ENCODE measurements at regions not wholly inside any gene's neighbourhood (a gene's known extent, or its start where the extent isn't known, plus 50 kb on each side); places are given as distances from the start of the nearest gene placed in this dataset.

DNA sequence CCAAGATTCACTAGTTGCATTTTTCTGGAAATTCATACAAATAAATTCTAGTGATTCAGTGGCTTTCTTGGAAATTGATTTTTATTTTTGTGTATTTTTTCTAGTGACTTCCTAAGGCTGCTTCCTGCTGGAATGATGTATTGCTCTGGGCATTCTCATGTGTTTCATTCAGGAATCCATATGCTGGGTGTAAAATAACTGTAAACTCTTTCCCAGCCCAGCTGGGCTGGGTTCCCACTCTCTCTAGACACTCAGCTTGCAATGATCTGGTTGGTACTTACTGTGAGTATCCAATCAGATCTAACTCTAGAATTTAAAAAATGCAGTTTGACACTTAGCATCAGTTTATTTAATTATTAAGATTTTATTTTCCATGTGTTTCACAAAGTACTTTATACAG, 882.2 kb downstream of the STIM2 start:
- Histone ChIP-seq H3K36me3 (ENCODE audit: control insufficient read depth in 3 of 3, insufficient read depth in 3 of 3, low read length in 3 of 3) (no peaks in the 10 kb centered on the region), H3K9ac (ENCODE audit: low read depth in 1 of 3, low read length in 3 of 3) (no peak overlapping the region), H3K4me1 (ENCODE audit: control insufficient read depth in 3 of 3, insufficient read depth in 3 of 3, low read length in 3 of 3) (no peaks in the 10 kb centered on the region), H3K9me3 (ENCODE audit: control insufficient read depth in 3 of 3, low read length in 3 of 3) (no peaks in the 10 kb centered on the region), H3K27me3 (ENCODE audit: control insufficient read depth in 3 of 3, insufficient read depth in 3 of 3, low read length in 3 of 3) (no peaks in the 10 kb centered on the region), H3K27ac (ENCODE audit: low read depth, low read length) (no peak overlapping the region), H3K4me3 (ENCODE audit: low read length in 3 of 3) (no peak overlapping the region)

DNA sequence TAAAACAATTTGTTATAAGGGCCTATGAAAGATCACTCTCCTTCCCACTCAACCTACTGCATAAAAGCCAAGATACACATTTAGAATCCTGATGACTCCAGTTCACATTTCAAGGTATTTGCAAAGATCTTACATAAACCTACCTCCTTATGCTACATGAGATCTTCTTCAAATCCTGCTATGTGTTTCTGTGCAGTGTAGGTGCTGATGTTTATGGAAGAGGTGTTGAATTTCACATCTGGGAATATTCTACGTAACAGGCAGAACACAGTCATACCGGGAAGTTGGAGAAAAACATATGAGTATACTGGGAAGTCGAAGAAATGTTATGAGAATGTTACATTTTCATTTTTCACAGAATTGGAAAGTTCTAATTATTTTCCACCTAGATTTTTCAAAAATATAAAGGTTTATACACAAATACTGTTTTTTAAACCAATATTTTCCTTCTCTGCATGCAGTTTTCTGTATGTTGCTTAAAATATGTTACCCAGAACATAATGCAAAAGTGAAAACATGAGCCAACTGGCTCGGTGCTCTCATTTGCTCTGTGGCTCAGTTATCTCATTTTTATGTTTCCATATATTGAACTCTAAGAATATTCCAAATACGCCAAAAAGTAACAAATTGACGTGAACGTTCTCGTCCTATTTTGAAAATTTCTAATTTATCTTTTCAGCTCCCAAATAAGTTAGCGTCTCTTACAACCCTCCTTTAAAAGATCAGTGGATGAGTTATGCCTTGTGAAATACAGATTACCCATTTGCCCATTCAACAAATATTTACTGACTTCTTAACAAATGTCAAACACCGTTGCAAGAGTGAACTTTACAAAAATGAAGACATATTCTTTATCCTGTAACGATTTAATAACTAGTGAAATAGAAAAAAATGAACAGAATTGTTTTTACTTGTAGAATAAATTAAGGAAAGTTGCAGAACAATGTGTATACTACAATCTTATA, 899.3 kb downstream of the STIM2 start:
- no peaks in the 10 kb centered on the region for H3K36me3 ChIP-seq (ENCODE audit: control insufficient read depth in 3 of 3, insufficient read depth in 3 of 3, low read length in 3 of 3)
- no peak overlapping the region for H3K27ac ChIP-seq (ENCODE audit: low read depth, low read length)

DNA sequence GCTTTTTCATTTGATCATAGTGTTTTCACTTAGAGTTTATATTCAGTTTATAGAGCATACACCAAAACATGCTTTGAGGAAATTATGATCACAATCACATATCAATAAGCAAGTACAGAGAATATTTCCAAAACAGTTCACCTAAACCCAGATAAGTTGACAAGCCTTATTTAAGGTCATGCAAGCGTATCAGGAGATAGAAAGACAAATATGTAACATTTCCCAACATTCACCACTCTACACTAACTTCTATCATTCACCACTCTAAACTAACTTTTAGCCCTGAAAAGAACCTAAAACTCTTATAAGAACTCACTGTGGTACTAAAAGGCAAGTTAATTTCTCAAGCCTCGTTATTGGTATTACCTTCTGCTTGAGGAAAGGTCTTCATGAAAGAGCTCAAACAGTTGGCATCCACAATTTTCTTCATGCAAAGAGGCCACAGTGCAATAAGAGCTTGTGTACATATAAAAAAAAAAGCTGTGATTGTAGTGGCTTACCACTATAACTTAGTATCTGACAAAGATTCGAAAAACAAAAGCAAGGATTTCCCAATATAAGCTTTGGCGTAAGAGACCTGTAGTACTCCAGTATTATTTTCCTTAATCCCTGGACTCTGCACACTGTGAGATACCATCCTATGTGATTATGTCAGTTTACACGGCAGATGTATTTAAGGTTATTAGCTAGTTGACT, 903.3 kb downstream of the STIM2 start:
- Histone ChIP-seq H3K36me3 (ENCODE audit: control insufficient read depth in 3 of 3, insufficient read depth in 3 of 3, low read length in 3 of 3) (no peaks in the 10 kb centered on the region), H3K27ac (ENCODE audit: low read depth, low read length) (no peak overlapping the region), H3K27me3 (ENCODE audit: control insufficient read depth in 3 of 3, insufficient read depth in 3 of 3, low read length in 3 of 3) (no peaks in the 10 kb centered on the region), H3K4me1 (ENCODE audit: control insufficient read depth in 3 of 3, insufficient read depth in 3 of 3, low read length in 3 of 3) (no peaks in the 10 kb centered on the region), H3K9me3 (ENCODE audit: control insufficient read depth in 3 of 3, low read length in 3 of 3) (no peaks in the 10 kb centered on the region), H3K9ac (ENCODE audit: low read depth in 1 of 3, low read length in 3 of 3) (no peak overlapping the region), H3K4me3 (ENCODE audit: low read length in 3 of 3) (no peak overlapping the region)

More for the DNA sequence above, 899.3 kb downstream of the STIM2 start:
- no peaks in the 10 kb centered on the region for H3K27me3 ChIP-seq (ENCODE audit: control insufficient read depth in 3 of 3, insufficient read depth in 3 of 3, low read length in 3 of 3)
- H3K9ac ChIP-seq (ENCODE audit: low read depth in 1 of 3, low read length in 3 of 3) = no peak overlapping the region
- H3K4me1 ChIP-seq (ENCODE audit: control insufficient read depth in 3 of 3, insufficient read depth in 3 of 3, low read length in 3 of 3) = no peaks in the 10 kb centered on the region
- H3K9me3 ChIP-seq (ENCODE audit: control insufficient read depth in 3 of 3, low read length in 3 of 3) = no peaks in the 10 kb centered on the region
- H3K4me3 ChIP-seq (ENCODE audit: low read length in 3 of 3) = no peak overlapping the region

DNA sequence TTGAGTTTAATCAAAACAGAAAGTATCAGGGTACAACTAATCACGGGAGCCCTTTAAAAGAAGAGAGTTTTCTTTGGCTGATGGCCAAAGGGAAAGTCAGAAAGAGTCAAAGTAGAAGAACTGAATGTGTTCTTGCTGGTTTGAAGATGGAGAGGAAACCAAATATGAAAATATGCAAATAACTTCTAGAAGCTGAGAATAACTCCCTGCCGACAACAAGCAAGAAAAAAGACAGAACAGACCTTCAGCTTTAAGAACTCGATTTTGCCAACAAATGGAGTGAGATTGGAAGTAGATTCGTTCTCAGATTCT, 903.8 kb downstream of the STIM2 start:
- H3K9ac ChIP-seq (ENCODE audit: low read depth in 1 of 3, low read length in 3 of 3) = no peak overlapping the region
- H3K4me3 ChIP-seq (ENCODE audit: low read length in 3 of 3) = no peak overlapping the region
- H3K27ac ChIP-seq (ENCODE audit: low read depth, low read length) = no peak overlapping the region
- H3K9me3 ChIP-seq (ENCODE audit: control insufficient read depth in 3 of 3, low read length in 3 of 3) = no peaks in the 10 kb centered on the region
- no peaks in the 10 kb centered on the region for H3K4me1 ChIP-seq (ENCODE audit: control insufficient read depth in 3 of 3, insufficient read depth in 3 of 3, low read length in 3 of 3)
- H3K36me3 ChIP-seq (ENCODE audit: control insufficient read depth in 3 of 3, insufficient read depth in 3 of 3, low read length in 3 of 3) = no peaks in the 10 kb centered on the region
- no peaks in the 10 kb centered on the region for H3K27me3 ChIP-seq (ENCODE audit: control insufficient read depth in 3 of 3, insufficient read depth in 3 of 3, low read length in 3 of 3)

DNA sequence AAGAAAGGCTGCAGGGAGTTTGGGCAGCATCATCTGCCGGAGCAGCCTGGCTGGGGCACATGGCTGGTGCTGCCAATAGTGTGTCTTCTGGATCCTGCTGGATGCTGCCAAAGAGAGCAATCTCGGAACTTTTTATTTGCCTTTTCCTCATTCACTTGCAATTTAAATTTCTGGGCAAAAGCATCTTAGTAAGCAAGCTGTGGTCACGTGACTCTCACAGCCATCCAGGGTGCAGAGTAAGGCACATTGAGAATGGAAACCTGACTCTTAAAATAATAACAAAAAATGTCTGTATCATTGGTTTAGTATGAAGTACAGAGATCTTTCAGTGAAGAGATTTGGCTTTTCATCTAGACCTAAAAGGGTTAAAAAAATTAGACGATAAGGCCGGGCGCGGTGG, 910.3 kb downstream of the STIM2 start:
- no peak overlapping the region for H3K4me3 ChIP-seq (ENCODE audit: low read length in 3 of 3)
- H3K27ac ChIP-seq (ENCODE audit: low read depth, low read length) = no peak overlapping the region
- no peaks in the 10 kb centered on the region for H3K27me3 ChIP-seq (ENCODE audit: control insufficient read depth in 3 of 3, insufficient read depth in 3 of 3, low read length in 3 of 3)
- H3K36me3 ChIP-seq (ENCODE audit: control insufficient read depth in 3 of 3, insufficient read depth in 3 of 3, low read length in 3 of 3) = no peaks in the 10 kb centered on the region
- no peaks in the 10 kb centered on the region for H3K4me1 ChIP-seq (ENCODE audit: control insufficient read depth in 3 of 3, insufficient read depth in 3 of 3, low read length in 3 of 3)
- H3K9ac ChIP-seq (ENCODE audit: low read depth in 1 of 3, low read length in 3 of 3) = no peak overlapping the region
- H3K9me3 ChIP-seq (ENCODE audit: control insufficient read depth in 3 of 3, low read length in 3 of 3) = no peaks in the 10 kb centered on the region

DNA sequence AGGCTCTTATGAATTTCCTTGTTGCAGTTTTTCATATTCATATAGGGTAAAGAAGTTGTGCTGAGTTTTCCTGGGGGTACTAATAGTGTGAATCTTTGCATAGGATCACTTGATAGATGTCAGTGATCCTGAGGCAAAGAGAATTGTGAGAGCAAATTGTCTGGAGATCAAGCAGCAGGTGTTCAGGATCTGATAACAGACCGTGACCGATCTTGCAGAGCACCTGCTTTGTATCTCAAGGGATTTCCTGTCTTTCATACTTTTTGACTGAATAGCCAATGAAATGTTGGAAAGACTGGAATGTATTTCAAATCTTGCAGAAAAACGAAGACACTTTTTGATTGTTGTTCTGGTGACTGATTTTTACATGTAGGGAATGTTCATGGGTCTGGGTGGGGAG, 914.5 kb downstream of the STIM2 start:
- Histone ChIP-seq H3K27ac (ENCODE audit: low read depth, low read length) (no peak overlapping the region), H3K36me3 (ENCODE audit: control insufficient read depth in 3 of 3, insufficient read depth in 3 of 3, low read length in 3 of 3) (no peaks in the 10 kb centered on the region), H3K9me3 (ENCODE audit: control insufficient read depth in 3 of 3, low read length in 3 of 3) (no peaks in the 10 kb centered on the region), H3K9ac (ENCODE audit: low read depth in 1 of 3, low read length in 3 of 3) (no peak overlapping the region), H3K4me3 (ENCODE audit: low read length in 3 of 3) (no peak overlapping the region), H3K4me1 (ENCODE audit: control insufficient read depth in 3 of 3, insufficient read depth in 3 of 3, low read length in 3 of 3) (no peaks in the 10 kb centered on the region), H3K27me3 (ENCODE audit: control insufficient read depth in 3 of 3, insufficient read depth in 3 of 3, low read length in 3 of 3) (no peaks in the 10 kb centered on the region)

DNA sequence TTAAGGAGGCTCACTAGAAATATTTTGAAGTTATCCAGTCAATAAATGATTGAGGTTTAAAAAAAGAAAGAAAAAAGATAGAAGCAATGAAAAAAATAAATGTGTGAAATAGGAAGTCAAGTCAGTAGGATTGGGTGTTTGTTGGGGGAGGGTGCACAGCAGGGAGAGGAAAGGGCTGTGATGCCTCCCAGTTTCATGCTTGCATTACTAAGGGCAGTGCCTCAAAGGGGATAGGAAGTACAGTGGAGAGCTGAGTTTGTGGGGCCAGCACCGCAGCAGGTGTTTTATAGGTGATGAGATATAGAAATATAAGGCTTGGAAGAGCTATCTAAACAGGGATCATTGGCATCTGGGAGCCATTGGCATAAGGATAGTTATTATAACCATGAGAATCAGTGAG, 919.2 kb downstream of the STIM2 start:
- Histone ChIP-seq H3K4me3 (ENCODE audit: low read length in 3 of 3) (no peak overlapping the region), H3K27me3 (ENCODE audit: control insufficient read depth in 3 of 3, insufficient read depth in 3 of 3, low read length in 3 of 3) (no peaks in the 10 kb centered on the region), H3K27ac (ENCODE audit: low read depth, low read length) (no peak overlapping the region), H3K9me3 (ENCODE audit: control insufficient read depth in 3 of 3, low read length in 3 of 3) (no peaks in the 10 kb centered on the region), H3K9ac (ENCODE audit: low read depth in 1 of 3, low read length in 3 of 3) (no peak overlapping the region), H3K4me1 (ENCODE audit: control insufficient read depth in 3 of 3, insufficient read depth in 3 of 3, low read length in 3 of 3) (no peaks in the 10 kb centered on the region), H3K36me3 (ENCODE audit: control insufficient read depth in 3 of 3, insufficient read depth in 3 of 3, low read length in 3 of 3) (no peaks in the 10 kb centered on the region)

DNA sequence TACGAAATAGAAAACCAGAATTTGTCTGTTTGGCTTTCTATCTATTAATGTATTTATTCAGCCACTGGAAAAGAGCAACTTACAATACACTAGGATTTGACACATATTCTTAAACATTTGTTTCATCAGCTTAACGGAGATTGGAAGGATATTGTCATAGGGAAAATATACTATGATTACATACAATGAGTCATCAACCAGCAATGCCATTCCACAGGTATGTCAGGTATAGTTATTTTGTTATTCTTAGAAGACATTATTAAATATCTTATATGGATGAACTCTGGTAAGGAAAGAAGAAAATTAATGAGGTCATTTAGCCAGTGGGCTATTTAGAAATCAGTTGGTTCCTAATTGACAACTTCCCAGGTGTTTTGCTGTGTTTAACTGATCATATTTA, 926.6 kb downstream of the STIM2 start:
- Histone ChIP-seq H3K27me3 (ENCODE audit: control insufficient read depth in 3 of 3, insufficient read depth in 3 of 3, low read length in 3 of 3) (no peaks in the 10 kb centered on the region), H3K4me1 (ENCODE audit: control insufficient read depth in 3 of 3, insufficient read depth in 3 of 3, low read length in 3 of 3) (no peaks in the 10 kb centered on the region), H3K36me3 (ENCODE audit: control insufficient read depth in 3 of 3, insufficient read depth in 3 of 3, low read length in 3 of 3) (no peaks in the 10 kb centered on the region), H3K4me3 (ENCODE audit: low read length in 3 of 3) (no peak overlapping the region), H3K9me3 (ENCODE audit: control insufficient read depth in 3 of 3, low read length in 3 of 3) (no peaks in the 10 kb centered on the region), H3K9ac (ENCODE audit: low read depth in 1 of 3, low read length in 3 of 3) (no peak overlapping the region), H3K27ac (ENCODE audit: low read depth, low read length) (no peak overlapping the region)

DNA sequence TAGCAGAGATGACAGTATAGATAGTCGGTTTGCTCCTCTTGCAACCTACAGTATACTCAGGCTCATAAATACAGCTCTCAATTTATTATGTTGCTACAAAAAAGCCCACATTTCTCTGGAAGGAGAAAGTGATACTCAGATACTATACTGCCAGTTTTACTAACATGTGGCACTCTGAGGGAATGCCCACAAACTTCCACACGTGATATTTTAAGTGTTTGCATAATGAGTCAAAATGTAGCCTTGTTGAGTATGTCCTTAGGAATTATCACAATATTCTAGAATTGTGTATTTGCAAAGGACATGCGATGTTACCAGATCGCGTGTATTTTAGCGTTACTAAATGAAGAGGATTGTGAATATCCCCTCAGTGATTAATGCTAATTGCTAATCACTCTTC, 929.1 kb downstream of the STIM2 start:
- no peaks in the 10 kb centered on the region for H3K9me3 ChIP-seq (ENCODE audit: control insufficient read depth in 3 of 3, low read length in 3 of 3)
- no peaks in the 10 kb centered on the region for H3K27me3 ChIP-seq (ENCODE audit: control insufficient read depth in 3 of 3, insufficient read depth in 3 of 3, low read length in 3 of 3)
- H3K27ac ChIP-seq (ENCODE audit: low read depth, low read length) = no peak overlapping the region
- H3K36me3 ChIP-seq (ENCODE audit: control insufficient read depth in 3 of 3, insufficient read depth in 3 of 3, low read length in 3 of 3) = no peaks in the 10 kb centered on the region
- H3K4me1 ChIP-seq (ENCODE audit: control insufficient read depth in 3 of 3, insufficient read depth in 3 of 3, low read length in 3 of 3) = no peaks in the 10 kb centered on the region
- no peak overlapping the region for H3K9ac ChIP-seq (ENCODE audit: low read depth in 1 of 3, low read length in 3 of 3)
- H3K4me3 ChIP-seq (ENCODE audit: low read length in 3 of 3) = no peak overlapping the region

DNA sequence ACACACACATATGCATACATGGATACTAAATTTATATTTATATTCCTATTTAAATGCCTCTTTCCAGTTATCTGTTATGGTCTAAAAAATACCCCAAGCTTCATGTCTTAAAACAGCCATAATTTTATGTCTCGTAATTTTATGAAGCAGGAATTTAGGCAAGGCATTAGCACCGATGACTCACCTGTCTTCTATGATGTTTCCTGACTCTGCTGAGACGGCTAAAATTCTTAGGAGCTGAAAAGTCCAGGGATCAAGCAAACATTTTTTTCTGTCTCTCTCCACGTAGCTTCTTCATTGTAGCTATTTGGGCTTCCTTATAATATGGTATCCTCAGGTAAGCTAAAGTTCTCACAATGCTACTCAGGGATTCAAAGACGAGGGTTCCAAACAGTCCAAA, 930.3 kb downstream of the STIM2 start:
- no peaks in the 10 kb centered on the region for H3K9me3 ChIP-seq (ENCODE audit: control insufficient read depth in 3 of 3, low read length in 3 of 3)
- no peak overlapping the region for H3K9ac ChIP-seq (ENCODE audit: low read depth in 1 of 3, low read length in 3 of 3)
- H3K4me1 ChIP-seq (ENCODE audit: control insufficient read depth in 3 of 3, insufficient read depth in 3 of 3, low read length in 3 of 3) = no peaks in the 10 kb centered on the region
- no peak overlapping the region for H3K4me3 ChIP-seq (ENCODE audit: low read length in 3 of 3)
- no peaks in the 10 kb centered on the region for H3K27me3 ChIP-seq (ENCODE audit: control insufficient read depth in 3 of 3, insufficient read depth in 3 of 3, low read length in 3 of 3)
- H3K36me3 ChIP-seq (ENCODE audit: control insufficient read depth in 3 of 3, insufficient read depth in 3 of 3, low read length in 3 of 3) = no peaks in the 10 kb centered on the region
- H3K27ac ChIP-seq (ENCODE audit: low read depth, low read length) = no peak overlapping the region
